Spleen (tissue), 11 donors: ENCODE measurements at regions not wholly inside any gene's neighbourhood (a gene's known extent, or its start where the extent isn't known, plus 50 kb on each side); places are given as distances from the start of the nearest gene placed in this dataset.

ENCODE experiments used
- DNase-seq: peaks from one replicate; pipeline ENCODE4 v3.0.0-alpha.2; 2020
- H3K27ac ChIP-seq, 8 donors: fragments of 200-600 bp; sonication (generic) in 7 of 8; 1 replicate in 4 of 8; 2 replicates in 4 of 8; pipeline versions ENCODE4 v1.5.0 to v1.8.0; 2016 to 2021; ENCODE audit warnings: inconsistent platforms in 4 of 8, mild to moderate bottlenecking in 4 of 8, moderate library complexity in 1 of 8
- H3K27me3 ChIP-seq, 7 donors: fragments of 200-600 bp; sonication (generic) in 6 of 7; replicated peaks in 1 of 7; 1 replicate in 4 of 7; 2 replicates in 3 of 7; pipeline versions ENCODE4 v1.5.0 to v1.8.0; 2016 to 2021; ENCODE audit warnings: inconsistent platforms in 3 of 7, mild to moderate bottlenecking in 1 of 7
- H3K36me3 ChIP-seq, 6 donors: fragments of 200-600 bp; sonication (generic) in 5 of 6; 1 replicate in 4 of 6; 2 replicates in 2 of 6; pipeline versions ENCODE4 v1.5.0 to v1.8.0; 2016 to 2021; ENCODE audit warnings: inconsistent platforms in 2 of 6
- H3K4me1 ChIP-seq, 6 donors: fragments of 200-600 bp; sonication (generic) in 5 of 6; 1 replicate in 3 of 6; 2 replicates in 3 of 6; pipeline versions ENCODE4 v1.5.0 to v1.8.0; 2016 to 2021; ENCODE audit warnings: inconsistent platforms in 3 of 6
- H3K4me3 ChIP-seq, 8 donors: fragments of 200-600 bp; sonication (generic) in 7 of 8; 1 replicate in 4 of 8; 2 replicates in 4 of 8; pipeline versions ENCODE4 v1.5.0 to v1.8.0; 2016 to 2021; ENCODE audit warnings: inconsistent platforms in 4 of 8, mild to moderate bottlenecking in 4 of 8, moderate library complexity in 2 of 8
- H3K9me3 ChIP-seq, 8 donors: fragments of 200-600 bp; sonication (generic) in 7 of 8; 1 replicate in 4 of 8; 2 replicates in 4 of 8; pipeline versions ENCODE4 v1.5.0 to v1.8.0; 2016 to 2021; ENCODE audit warnings: inconsistent platforms in 4 of 8
- CTCF ChIP-seq, 11 experiments: fragments of 200-600 bp in 7 of 11; fragments of 450-650 bp in 4 of 11; sonication (generic) in 4 of 11; IDR thresholded peaks in 8 of 11; conservative IDR thresholded peaks in 3 of 11; 1 replicate in 7 of 11; 2 replicates in 4 of 11; pipeline versions ENCODE4 v1.4.0 to v1.8.0; 2016 to 2021; ENCODE audit warnings: antibody characterized with exemption in 11 of 11, inconsistent platforms in 4 of 11, mild to moderate bottlenecking in 1 of 11
- POLR2A ChIP-seq, 3 donors: fragments of 450-650 bp; IDR thresholded peaks; one replicate each; pipeline ENCODE4 v1.5.1; 2017; ENCODE audit warnings: antibody characterized with exemption in 3 of 3, mild to moderate bottlenecking in 1 of 3
- POLR2AphosphoS5 ChIP-seq, 3 donors: sonication (generic); formaldehyde crosslinking; IDR thresholded peaks; one replicate each; pipeline ENCODE4 v1.5.1; 2017; ENCODE audit warnings: antibody characterized with exemption in 3 of 3
- WGBS, 5 donors: extraction: QIAGEN DNeasy Blood & Tissue Kit in 3 of 5; methylation state at CpG; one replicate each; pipeline versions ENCODE4 v1.1.5 to v1.1.7; 2013 to 2018; 5-methylcytosine and 5-hydroxymethylcytosine counted together
- intact Hi-C: fragments of 100-400 bp; cut with DNase I; formaldehyde crosslinking; loops from one replicate; pipeline ENCODE4 v1.15.0; 2023; ENCODE audit warnings: low total_unique reads
- donor health status: healthy with polysubstance abuse.
- donor health status: DM: no; HTN: no; CAD: no; lungs with moderate emphysema.
- donor health status: DM: no; HTN: no; CAD: no.
- donor health status: Bipolar disorder and iron deficiency.
- donor health status: healthy.
- donor health status: DM: no; HTN: no; CAD: no.
- donor health status: DM: yes; HTN: yes; CAD: no.

- intact Hi-C loops = no loop called here
- peaks cover 0 to 18% (median 5%) of the 10 kb centered on the region in 8 donors for H3K9me3 ChIP-seq
- no peaks in the 10 kb centered on the region for H3K4me1 ChIP-seq
- H3K27me3 ChIP-seq = no peaks in the 10 kb centered on the region
- no peak for DNase-seq
- no peak for TF ChIP-seq CTCF (IDR thresholded peaks at IDR 0.05 in 8 of 11, conservative IDR thresholded peaks at IDR 0.05 in 3 of 11)
- no peak for TF ChIP-seq POLR2AphosphoS5 (IDR thresholded peaks at IDR 0.05)
- TF ChIP-seq POLR2A (IDR thresholded peaks at IDR 0.05) = no peak
- no peak overlapping the region for H3K4me3 ChIP-seq
- H3K27ac ChIP-seq = no peak overlapping the region
- 85 to 95% (median 87%) methylated on average over 8 of the region's 8 CpGs for WGBS, 5 donors
- no peaks in the 10 kb centered on the region for H3K36me3 ChIP-seq
Observed at GRCh38 chr16:63995025-63995424, 1126.8 kb downstream of the CDH11 start.

GRCh38 chr16:63983401-63983800 is 1138.5 kb downstream of the CDH11 start:
- H3K9me3 ChIP-seq = peaks cover 0 to 20% (median 11%) of the 10 kb centered on the region in 8 donors
- DNase-seq = no peak
- 45 to 66% (median 61%) methylated on average over 2 of the region's 2 CpGs for WGBS, 5 donors
- intact Hi-C loops = no loop called here
- H3K27ac ChIP-seq = no peak overlapping the region
- no peaks in the 10 kb centered on the region for H3K27me3 ChIP-seq
- TF ChIP-seq CTCF (IDR thresholded peaks at IDR 0.05 in 8 of 11, conservative IDR thresholded peaks at IDR 0.05 in 3 of 11) (no peak), POLR2AphosphoS5 (IDR thresholded peaks at IDR 0.05) (no peak), POLR2A (IDR thresholded peaks at IDR 0.05) (no peak)
- H3K4me3 ChIP-seq = no peak overlapping the region
- no peaks in the 10 kb centered on the region for H3K4me1 ChIP-seq
- H3K36me3 ChIP-seq = no peaks in the 10 kb centered on the region

- WGBS, 5 donors = 51 to 64% (median 55%) methylated on average over 3 of the region's 3 CpGs
- no peak for DNase-seq
- Histone ChIP-seq H3K4me1 (no peaks in the 10 kb centered on the region), H3K36me3 (no peaks in the 10 kb centered on the region), H3K27me3 (no peaks in the 10 kb centered on the region), H3K9me3 (peaks cover 0 to 20% (median 11%) of the 10 kb centered on the region in 8 donors), H3K4me3 (no peak overlapping the region), H3K27ac (no peak overlapping the region)
- TF ChIP-seq CTCF (IDR thresholded peaks at IDR 0.05 in 8 of 11, conservative IDR thresholded peaks at IDR 0.05 in 3 of 11) = no peak
- no peak for TF ChIP-seq POLR2AphosphoS5 (IDR thresholded peaks at IDR 0.05)
- intact Hi-C loops = no loop called here
Observed at GRCh38 chr16:63982741-63983140, 1139.1 kb downstream of the CDH11 start.

- TF ChIP-seq CTCF (IDR thresholded peaks at IDR 0.05 in 8 of 11, conservative IDR thresholded peaks at IDR 0.05 in 3 of 11) (no peak), POLR2A (IDR thresholded peaks at IDR 0.05) (no peak), POLR2AphosphoS5 (IDR thresholded peaks at IDR 0.05) (no peak)
- DNase-seq = no peak
- Histone ChIP-seq H3K27ac (no peak overlapping the region), H3K9me3 (peaks cover 0 to 20% (median 11%) of the 10 kb centered on the region in 8 donors), H3K36me3 (no peaks in the 10 kb centered on the region), H3K27me3 (no peaks in the 10 kb centered on the region), H3K4me1 (no peaks in the 10 kb centered on the region), H3K4me3 (no peak overlapping the region)
- intact Hi-C loops = no loop called here
- 75 to 86% (median 78%) methylated on average over 5 of the region's 5 CpGs for WGBS, 5 donors
Observed at GRCh38 chr16:63982110-63982509, 1139.8 kb downstream of the CDH11 start.
